ENCODE measurements at regions not wholly inside any gene's neighbourhood (a gene's known extent, or its start where the extent isn't known, plus 50 kb on each side); places are given as distances from the start of the nearest gene placed in this dataset.

DNA sequence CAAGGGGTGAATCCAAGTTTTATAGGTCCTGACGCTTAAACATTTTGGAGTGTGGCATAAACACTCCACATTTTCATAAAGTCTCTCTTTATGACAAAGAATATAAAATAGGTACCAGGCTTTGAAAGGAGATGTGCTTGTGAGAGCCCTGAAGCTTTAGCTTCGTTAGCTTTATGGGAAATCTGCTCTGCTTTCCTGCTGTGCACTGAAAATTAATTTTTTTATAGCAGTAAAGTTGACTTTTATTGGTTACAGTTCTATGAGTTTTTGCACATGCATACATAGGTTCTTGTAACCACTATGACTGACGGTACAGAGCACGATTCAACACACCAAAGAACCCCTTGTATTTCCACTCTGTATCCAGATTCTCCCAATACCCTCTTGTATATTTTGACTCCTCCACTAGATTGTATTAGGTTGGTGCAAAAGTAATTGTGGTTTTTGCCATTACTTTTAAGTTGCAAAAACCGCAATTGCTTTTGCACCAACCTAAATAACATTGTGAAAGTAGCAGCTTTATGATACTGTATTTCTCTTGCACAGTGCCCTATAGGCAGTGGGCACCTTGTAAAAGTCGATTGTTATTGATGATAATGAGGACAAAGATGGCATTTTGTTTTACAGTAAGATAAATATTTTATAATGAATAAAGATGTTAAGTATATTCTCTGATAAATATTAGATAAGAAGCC is 145.2 kb upstream of the AKIRIN2 start:
- DNase-seq: no peak

DNA sequence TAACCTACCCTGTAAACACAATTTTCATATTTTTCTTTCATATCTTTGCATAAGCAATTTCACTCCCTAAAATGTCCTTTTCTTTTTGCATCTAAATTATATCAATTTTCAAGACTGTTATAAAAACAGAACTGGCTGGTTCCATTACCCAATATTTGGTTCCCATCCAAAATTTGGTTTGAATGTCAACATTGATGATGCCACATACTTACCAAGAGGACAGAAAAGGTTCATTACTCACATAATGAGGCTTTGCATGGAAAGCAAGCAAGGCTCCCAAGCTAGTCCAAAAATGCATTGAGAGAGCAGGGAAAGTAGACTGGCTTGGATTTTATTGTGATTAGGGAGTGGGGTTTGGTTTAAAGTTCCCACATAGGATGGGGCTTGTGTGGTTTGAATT is 144.4 kb upstream of the AKIRIN2 start:
- DNase-seq: no peak

DNA sequence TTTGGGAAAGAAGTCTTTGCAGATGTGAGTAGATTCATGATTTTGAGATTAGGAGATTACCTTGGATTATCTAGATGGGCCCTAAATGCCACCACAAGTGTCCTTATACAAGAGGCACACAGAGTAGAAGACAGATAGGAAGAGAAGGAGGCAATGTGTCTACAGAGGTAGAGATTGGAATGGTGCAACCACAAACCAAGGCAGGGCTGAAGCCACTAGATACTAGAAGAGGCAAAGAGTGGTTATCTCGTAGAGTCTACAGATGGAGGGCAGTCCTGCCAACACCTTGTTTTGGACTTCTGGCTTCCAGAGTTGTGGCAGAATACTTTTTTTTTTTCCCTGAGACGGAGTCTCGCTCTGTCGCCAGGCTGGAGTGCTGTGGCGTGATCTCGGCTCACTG is 138.3 kb upstream of the AKIRIN2 start:
- DNase-seq: no peak

DNA sequence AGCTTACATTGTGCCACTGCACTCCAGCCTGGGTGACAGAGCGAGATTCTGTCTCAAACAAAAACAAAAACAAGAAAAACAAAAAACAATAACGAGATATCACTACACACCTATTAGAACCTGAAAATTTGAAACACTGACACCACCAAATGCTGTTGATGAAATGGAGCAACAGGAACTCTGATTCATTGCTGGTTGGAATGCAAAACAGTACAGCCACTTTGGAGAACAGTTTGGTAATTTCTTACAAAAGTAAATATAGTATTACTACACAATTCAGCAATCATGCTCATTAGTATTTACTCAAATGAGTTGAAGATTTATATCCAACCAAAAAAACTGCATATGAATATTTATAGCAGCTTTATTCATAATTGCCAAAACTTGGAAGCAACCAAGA is 135.8 kb upstream of the AKIRIN2 start:
- no peak for DNase-seq

DNA sequence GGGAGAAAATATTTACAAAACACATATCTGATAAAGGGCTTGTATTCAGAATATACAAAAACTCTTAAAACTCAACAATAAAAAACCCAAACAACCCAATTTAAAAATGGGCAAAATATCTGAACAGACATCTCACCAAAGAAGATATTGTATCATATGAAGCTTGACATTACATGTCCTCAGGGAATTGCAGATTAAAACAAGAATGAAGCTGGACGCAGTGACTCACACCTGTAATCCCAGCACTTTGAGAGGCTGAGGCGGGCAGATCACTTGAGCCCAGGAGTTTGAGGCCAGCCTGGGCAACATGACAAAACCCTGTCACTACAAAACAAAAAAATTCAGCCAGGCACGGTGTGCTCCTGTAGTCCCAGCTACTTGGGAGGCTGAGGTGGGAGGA is 135.4 kb upstream of the AKIRIN2 start:
- DNase-seq: no peak

DNA sequence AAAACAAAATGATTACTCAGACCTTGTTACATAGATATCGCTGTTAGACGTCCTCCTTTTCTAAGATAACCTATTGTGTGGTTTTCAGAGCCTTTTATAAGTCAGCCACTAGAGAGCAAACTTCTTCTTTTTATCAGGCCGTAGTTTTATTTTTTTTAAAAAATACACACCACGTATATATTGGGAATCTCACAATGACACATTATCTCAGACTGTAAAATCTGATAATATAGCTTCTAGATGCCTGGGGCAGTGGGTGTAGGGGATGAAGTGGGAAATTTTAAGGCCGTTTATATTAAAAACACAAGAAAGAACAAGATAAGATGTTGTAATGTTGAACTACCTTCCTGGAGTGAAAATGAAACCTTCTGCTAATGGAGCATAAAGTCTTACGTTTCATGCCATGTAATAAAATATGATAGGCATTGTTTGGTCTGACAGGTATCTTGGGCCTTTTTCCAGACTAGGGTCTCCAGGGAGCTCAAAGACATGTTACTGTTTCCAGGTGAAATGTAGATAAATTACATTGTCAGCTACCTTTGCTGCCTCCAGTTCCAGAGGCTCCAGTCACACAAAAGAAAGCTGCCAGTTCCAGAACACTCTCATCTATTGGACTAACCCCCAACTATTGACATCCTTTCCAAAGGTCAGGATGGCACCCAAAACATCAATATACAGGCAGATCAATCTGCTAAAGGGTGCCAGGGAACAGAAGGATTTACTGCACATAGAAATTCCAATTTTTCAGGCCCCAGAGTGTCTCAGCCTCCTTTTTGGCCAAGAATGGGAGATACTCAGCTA is 130.2 kb upstream of the AKIRIN2 start:
- DNase-seq: peak; percentile 89

DNA sequence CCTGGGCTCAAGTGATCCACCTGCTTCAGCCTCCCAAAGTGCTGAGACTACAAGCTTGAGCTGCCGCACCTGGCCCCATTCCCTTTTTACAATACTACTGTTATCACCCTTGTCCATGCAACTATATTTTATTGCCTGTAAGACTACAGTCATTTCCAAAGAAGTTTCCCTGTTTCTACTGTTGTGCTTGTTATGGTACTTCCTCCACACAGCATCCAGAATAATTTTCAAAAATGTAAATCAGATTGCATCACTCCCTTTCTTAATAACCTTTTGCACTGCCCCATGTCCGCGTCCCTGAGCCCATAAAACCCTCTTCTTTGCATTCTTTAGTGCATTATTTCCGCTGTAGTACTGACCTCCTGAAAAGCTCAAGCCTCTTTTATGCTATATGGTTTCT is 128.9 kb upstream of the AKIRIN2 start:
- DNase-seq: no peak

DNA sequence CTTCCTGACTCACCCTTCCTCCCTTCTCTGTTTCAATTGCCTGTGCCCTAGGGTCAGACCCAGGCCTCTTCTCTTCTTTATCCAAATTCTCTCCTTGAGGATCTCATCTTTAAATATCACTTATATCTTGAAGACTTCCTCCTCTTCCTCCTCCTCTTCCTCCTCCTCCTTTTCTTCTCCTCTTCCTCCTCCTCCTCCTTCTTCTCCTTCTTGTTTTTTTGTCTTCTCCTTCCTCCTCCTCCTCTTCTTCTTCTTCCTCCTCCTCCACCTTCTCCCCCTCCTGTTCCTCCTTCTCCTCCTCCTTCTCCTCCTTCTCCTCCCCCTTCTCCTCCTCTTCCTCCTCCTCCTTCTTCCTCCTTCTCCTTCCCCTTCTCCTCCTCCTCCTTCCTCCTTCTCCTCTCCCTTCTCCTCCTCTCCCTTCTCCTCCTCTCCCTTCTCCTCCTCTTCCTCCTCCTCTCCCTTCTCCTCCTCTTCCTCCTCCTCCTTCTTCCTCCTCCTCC is 127.6 kb upstream of the AKIRIN2 start:
- DNase-seq: no peak

DNA sequence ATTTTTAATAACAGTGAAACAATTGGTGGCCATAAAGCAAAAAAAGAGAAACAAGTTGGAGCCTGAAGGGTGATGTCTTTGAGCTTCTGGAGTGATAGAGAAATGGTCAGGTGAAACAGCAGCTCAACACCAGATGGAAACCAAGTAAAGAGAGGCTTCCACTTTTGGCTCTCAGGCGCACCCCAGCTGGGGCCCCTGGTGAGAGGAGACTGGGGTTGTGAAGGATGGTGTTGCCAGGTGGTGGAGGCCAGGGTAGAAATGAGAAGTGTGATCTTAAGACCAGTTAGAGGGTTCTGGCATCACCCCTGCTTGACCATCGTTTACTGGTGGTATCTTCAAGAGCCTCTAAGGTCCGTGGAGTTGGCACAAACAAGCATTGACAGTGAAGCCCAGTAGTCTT is 126.0 kb upstream of the AKIRIN2 start:
- no peak for DNase-seq

DNA sequence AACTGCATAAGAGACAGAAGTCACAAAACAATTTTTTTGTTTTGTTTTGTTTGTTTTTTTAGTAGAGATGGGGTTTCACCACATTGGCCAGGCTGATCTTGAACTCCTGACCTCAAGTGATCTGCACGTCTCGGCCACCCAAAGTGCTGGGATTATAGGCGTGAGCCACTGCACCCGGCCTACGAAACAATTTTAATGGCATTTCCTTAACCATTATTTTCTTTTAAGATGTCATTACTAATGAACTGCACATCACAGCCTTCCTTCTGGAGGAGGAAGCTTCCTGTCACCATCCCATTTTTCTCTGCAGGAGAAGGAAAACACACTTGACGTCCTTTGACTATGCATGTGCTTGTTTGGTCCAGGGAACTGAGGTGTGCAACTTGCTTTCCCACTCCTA is 125.3 kb upstream of the AKIRIN2 start:
- no peak for DNase-seq

DNA sequence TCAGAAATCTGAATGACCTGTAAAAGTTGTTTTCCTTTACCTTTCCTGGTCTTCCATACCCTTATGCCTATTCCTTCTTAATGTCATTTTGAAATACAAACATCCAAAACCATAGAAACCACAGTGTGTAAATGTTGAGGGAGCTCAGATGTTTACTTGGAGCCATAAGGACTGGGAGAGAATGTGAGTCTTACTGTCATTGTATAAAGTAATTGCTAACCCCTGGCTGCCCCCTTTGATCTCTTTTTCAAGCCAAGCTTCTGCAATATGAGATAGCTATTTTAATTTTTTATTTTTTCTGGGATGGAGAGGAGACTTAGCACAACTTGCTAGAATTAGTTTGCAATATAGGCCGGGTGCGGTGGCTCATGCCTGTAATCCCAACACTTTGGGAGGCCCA is 124.4 kb upstream of the AKIRIN2 start:
- no peak for DNase-seq

DNA sequence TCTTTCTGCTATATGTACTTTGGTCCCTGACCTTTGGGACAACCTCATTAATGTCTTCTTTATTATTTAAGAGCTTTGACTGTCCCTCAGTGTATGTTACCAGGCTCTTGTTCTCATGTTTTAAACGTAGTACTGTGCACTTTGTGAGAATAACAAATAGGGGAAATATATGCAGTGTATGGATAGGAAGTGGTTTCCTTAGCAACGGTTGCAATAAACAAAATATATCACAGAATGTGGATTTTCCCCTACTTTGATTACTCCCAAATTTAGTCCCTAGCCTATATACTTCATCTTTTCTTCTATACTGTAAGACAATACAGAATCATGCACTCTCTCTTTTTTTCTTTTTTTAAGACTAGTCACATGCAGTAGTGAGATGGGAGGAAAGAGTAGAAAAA is 123.8 kb upstream of the AKIRIN2 start:
- no peak for DNase-seq

DNA sequence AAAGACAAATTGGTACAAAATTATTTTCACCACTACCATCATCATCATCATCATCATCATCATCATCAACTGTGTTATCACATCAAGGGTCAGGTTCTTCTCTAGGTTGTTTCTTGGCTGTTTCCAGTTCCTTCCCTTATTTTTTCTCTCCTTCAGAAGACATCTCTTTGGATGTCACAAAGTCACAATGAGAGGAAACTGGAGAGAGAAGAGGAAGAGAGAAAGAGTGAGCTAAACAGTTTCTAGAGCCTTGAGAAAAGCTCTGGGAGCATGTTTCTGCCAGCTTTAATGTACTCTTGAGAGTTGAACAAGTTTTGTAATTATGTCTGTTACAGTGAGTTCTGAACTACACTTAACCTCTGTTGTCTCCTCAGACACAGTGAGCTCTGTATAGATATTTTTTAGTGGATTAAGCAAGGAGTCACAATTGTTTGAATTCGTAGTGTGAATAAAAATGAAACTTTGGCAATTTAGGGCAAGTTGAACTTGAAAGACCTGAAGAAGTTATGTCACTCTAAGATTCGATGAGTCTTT is 123.0 kb upstream of the AKIRIN2 start:
- DNase-seq: no peak

DNA sequence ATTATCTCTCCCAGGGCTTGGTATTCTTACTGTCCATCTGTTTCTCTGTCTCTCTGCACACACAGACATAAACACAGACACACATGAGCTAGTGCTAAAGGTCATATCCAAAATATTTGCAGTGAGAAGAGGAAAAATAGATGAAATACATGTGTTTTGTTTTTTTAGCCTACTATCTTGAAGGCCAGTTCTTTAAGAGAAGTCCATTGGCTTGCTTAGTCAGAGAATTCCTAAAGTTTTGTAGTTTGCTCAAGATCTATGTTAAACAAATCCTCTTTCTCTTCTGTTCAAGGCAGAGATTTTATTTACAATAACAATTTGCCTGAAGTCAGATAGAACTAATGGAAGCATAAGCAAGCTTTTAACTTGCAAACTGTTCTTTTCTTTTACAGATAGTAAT is 120.0 kb upstream of the AKIRIN2 start:
- no peak for DNase-seq

DNA sequence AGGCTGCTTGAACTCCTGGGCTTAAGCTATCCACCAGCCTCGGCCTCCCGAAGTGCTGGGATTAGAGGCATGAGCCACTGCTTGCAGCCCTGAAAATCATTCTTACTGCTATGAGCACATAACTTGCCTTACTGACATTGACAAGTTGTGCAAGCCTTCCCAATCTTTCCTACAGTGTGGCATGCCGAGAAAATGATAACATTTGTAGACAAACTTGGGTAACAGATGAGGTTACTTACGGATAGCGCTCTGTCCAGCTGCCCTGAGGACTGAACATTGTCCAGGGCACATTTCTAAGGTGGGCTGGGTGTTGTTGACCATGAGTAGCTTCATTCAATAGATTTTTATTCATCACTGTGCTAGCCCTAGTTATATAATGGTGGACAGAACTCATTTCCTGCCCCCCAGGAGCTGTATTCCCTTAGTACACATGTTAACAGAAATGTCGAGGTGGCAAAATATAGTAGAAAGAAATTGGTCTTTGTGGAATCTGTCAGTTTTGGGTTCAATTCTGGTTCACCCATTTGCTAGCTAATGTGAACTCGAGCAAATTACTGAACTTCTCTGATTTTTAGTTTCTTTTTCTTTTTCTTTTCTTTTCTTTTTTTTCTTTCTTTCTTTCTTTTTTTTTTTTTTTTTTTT is 118.4 kb upstream of the AKIRIN2 start:
- DNase-seq: no peak

DNA sequence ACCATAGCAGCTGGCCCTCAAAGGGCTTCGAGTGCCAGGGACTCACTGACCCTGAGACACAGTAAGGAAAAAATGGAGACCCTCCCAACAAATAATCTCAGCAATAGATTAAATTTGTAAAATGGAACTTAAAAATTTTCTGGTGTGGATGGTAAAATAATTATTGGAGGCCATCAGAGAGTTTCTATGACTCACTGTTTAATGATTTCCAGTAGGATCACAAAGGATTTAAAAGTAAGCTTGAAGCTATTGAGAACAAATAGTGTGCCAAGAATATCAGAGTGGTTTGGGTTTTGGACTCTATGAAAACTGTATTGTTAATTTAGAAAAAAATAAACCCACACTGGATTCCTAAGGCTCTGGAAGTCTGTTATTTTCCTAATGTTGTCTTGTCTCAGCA is 115.2 kb upstream of the AKIRIN2 start:
- no peak for DNase-seq

DNA sequence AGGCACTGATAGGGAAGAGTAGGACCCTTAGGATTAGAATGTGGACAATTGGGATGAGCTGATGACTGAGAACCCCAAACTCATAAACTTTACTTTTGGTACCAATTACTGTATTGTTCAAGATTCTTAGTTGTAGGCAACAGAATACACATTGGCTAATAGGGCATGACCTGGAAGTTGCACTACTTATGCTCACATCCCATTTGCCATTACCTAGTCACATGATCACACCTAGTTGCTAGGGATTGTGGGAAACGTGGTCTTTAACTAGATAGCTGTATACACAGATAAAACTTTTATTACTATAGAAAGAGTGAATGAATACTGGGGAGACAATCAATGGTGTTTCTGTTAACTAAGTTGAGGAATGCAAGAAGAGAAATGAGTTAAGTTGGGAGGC is 113.4 kb upstream of the AKIRIN2 start:
- no peak for DNase-seq

DNA sequence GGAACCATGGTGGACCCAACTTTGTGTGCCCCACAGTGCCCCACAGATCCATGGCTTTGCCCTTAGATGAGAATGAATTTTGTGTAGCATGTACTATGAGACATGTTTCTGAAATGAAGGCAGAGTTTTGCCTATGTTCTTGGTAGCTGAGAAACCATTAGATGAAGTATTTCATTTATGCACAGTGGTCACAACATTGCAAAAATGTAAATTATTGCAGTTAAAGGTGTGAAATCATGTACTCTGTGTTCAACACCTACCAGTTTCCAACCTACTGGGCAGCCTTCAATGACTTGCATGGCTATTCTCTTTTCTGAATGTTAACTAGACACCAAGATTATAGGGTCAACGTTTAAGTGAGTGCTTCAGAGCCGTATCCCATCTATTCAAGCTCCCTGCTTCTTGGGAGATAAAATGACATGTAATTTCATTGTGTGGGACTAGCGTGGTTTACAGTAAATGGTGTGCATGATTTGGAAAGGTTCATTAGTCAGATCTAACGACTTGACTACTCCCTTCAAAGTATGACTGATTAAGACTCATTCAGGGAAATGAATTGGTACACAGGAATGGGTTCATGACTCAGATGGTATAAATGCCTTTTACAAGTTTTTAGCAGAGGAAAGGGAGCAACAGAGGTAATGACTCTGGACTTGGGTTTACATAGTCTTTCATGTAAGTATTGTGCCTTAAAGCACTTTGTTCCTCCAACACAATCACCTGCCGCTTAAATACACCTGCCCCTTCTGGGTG is 106.1 kb upstream of the AKIRIN2 start:
- no peak for DNase-seq

DNA sequence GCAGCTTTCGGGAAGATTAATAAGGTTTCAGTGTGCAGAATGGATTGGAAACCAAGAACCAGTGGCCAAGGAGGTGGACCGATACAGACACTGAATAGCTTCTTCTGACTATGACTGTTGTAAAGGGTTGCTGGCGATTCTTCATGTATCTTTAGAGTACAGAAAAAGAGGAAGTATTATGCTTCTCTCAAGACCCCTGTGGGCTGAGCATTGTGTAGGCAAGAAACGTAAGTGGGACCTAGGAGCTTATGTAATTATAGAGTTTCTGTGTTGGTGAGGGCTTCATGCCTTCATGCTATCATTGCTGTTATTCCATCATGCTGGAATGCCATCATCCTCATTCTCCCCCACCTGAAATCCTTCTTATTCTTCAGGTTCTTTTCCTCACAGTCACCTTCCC is 105.4 kb upstream of the AKIRIN2 start:
- no peak for DNase-seq

DNA sequence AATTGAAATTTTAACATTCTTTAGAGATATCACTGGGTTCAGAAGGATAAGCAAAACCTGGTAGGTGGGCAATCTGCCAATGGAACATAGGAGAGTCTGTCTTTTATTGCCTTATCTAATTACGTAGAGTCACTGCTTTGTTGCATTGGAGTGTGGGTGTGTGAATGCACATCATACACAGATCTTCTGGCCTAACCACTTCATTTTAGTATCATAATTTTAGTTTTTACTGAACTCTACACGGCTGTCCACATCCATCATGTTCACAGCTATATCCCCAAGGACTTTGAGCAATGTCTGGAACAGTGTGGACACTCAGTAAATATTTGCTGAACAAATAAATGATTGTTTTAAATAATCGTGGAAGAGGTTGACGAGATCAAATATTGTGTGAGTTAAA is 104.6 kb upstream of the AKIRIN2 start:
- DNase-seq: peak; percentile 58

DNA sequence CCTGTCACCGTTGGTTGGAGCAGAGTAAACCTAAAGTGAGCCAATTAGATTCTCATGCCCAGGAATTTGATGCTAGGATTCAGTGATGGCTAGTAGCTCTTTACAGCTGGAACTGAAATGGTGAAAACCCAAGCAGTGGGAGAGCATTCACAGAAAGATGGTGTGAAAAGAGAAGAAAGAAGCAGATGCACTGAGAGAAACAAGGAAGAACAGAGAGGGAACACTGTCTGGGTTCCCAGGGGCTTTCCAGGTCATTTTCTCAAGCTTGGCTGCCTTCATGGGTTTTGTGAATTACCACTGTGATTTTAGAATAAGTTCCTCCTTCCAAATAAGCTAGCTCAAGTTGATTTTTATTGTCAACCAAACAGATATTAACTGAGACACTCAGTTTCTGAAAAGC is 104.1 kb upstream of the AKIRIN2 start:
- no peak for DNase-seq

DNA sequence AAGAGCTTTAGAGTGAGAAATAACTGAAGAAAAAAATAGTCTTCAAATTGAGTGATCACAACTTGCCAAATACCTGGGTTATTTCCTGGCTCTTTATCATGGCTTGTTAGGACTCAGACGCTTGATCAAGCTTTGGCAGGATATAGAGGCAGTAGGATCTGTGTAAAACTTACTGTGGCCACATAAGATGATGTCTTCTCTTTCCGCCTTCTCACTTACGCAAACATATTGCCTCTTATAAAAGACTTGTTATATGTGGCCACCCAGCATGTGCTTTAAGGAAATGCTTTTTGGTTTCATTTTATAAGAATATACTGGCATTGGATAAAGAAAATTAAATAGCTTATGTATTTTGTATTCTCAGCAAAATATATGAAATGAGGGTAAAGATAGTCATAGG is 101.8 kb upstream of the AKIRIN2 start:
- DNase-seq: no peak

DNA sequence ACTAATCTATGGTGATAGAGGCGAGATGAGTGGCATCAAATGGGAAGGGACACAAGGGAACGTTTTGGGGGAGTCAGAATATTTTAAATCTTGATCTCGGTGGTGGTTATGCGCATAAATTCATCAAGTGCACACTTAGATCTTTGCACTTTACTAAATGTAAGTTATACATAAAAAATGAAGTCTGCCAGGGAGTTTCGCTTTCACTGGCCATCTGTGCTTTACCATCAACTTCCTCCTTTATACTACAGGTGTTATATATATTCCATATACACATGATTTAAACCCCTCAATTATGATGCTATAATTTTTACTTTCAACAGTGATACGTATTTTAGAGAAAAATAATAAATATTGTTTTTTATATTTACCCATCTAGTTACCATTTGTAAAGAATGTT is 97.6 kb upstream of the AKIRIN2 start:
- DNase-seq: no peak
